ENCODE measurements at regions not wholly inside any gene's neighbourhood (a gene's known extent, or its start where the extent isn't known, plus 50 kb on each side); places are given as distances from the start of the nearest gene placed in this dataset.
"Not testable (repeated sequence)": the region's sequence is repeated elsewhere in the genome, so short reads cannot be mapped to it uniquely, and the experiment has no call there.

DNA sequence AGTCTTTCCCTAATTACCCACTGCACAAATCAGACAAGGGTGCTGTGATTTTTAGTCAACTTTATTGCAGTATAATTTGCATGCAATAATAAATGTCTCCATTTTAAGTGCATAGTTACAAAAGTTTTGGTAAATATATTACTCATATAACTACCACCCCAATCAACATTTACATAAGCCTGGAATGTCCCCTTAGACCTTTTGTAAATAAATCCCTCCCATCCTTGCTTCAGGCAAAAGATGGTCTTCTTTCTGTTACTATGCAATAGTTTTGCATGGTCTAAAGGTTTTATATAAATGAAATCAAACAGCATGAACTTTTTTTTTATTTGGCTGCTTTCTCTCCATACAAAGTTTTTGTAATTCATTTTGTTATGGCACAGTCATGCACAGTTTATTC, 235.4 kb downstream of the PYDC2 start:
- FAIRE-seq (no peak), DNase-seq (ENCODE audit: insufficient read length) (no peak)
- no peak for TF ChIP-seq TAF1 (IDR thresholded peaks at IDR 0.05; ENCODE audit: borderline replicate concordance, low read depth, low read length)
- TF ChIP-seq POLR2A (IDR thresholded peaks at IDR 0.05; ENCODE audit: low read depth, low read length) = no peak
- no peak for TF ChIP-seq POLR2AphosphoS5 (IDR thresholded peaks at IDR 0.05; ENCODE audit: low read depth, low read length)

- no peak for TF ChIP-seq POLR2AphosphoS5 (IDR thresholded peaks at IDR 0.05; ENCODE audit: low read depth, low read length)
- FAIRE-seq (no peak), DNase-seq (ENCODE audit: insufficient read length) (no peak)
Observed at GRCh38 chr3:191699546-191699945, 238.6 kb downstream of the PYDC2 start.

- no peak for TF ChIP-seq POLR2A (IDR thresholded peaks at IDR 0.05; ENCODE audit: low read depth, low read length)
- no peak for TF ChIP-seq TAF1 (IDR thresholded peaks at IDR 0.05; ENCODE audit: borderline replicate concordance, low read depth, low read length)
- TF ChIP-seq POLR2AphosphoS5 (IDR thresholded peaks at IDR 0.05; ENCODE audit: low read depth, low read length) = no peak
- FAIRE-seq (no peak), DNase-seq (ENCODE audit: insufficient read length) (no peak)
Observed at GRCh38 chr3:191702121-191702520, 241.2 kb downstream of the PYDC2 start.

GRCh38 chr3:191707817-191708216, 246.9 kb downstream of the PYDC2 start:
- DNase-seq (ENCODE audit: insufficient read length) (no peak), FAIRE-seq (no peak)
- TF ChIP-seq TAF1 (IDR thresholded peaks at IDR 0.05; ENCODE audit: borderline replicate concordance, low read depth, low read length) (no peak), POLR2A (IDR thresholded peaks at IDR 0.05; ENCODE audit: low read depth, low read length) (no peak), POLR2AphosphoS5 (IDR thresholded peaks at IDR 0.05; ENCODE audit: low read depth, low read length) (no peak)

GRCh38 chr3:191715585-191715984, 254.6 kb downstream of the PYDC2 start:
- no peak for DNase-seq (ENCODE audit: insufficient read length)
- TF ChIP-seq POLR2AphosphoS5 (IDR thresholded peaks at IDR 0.05; ENCODE audit: low read depth, low read length) = no peak
- TF ChIP-seq TAF1 (IDR thresholded peaks at IDR 0.05; ENCODE audit: borderline replicate concordance, low read depth, low read length) = no peak
- TF ChIP-seq POLR2A (IDR thresholded peaks at IDR 0.05; ENCODE audit: low read depth, low read length) = no peak
- no peak for FAIRE-seq

DNA sequence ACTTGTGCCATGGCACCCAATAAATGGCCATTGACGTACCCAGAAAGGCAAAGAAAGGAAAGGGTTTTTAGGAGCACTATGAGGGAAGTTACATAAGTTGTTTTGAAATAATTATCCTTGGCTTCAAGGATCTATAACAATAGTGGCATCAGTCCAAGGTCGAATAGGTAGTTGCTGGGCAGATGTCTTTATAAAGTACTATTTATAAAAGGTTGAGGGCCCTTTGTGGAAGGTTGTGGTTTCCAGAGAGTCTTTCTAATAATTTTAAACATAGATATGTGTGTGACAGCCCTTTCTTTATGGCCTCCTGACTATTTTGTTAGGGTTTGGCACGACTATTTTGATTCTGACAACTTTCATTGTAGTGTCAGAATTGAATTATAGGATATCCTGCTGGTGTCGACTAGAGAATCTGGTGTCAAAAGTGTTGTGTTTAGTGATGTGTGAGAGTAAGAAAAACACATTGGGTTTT, 260.5 kb downstream of the PYDC2 start:
- FAIRE-seq (no peak), DNase-seq (ENCODE audit: insufficient read length) (no peak)
- TF ChIP-seq POLR2A (IDR thresholded peaks at IDR 0.05; ENCODE audit: low read depth, low read length) (no peak), POLR2AphosphoS5 (IDR thresholded peaks at IDR 0.05; ENCODE audit: low read depth, low read length) (no peak), TAF1 (IDR thresholded peaks at IDR 0.05; ENCODE audit: borderline replicate concordance, low read depth, low read length) (no peak)

DNA sequence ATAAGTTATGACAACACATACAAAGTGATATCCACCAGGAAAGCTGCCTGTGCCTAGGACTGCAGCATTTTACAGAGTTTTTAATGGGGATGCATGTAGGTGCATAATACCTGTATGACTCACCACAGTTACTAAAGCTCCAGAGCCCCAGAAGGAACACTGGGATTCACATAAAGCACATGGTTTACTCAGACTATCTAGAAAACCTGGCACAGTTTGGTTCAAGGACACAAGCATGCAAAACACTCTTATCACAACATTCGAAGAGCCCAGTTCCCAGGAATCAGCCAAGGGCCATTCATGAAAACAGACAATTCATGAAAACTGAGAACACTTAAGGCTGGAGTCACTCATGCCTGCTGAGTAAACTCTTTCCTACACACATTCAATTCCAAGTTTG, 261.0 kb downstream of the PYDC2 start:
- FAIRE-seq (no peak), DNase-seq (ENCODE audit: insufficient read length) (no peak)
- TF ChIP-seq TAF1 (IDR thresholded peaks at IDR 0.05; ENCODE audit: borderline replicate concordance, low read depth, low read length) (no peak), POLR2AphosphoS5 (IDR thresholded peaks at IDR 0.05; ENCODE audit: low read depth, low read length) (no peak), POLR2A (IDR thresholded peaks at IDR 0.05; ENCODE audit: low read depth, low read length) (no peak)

DNA sequence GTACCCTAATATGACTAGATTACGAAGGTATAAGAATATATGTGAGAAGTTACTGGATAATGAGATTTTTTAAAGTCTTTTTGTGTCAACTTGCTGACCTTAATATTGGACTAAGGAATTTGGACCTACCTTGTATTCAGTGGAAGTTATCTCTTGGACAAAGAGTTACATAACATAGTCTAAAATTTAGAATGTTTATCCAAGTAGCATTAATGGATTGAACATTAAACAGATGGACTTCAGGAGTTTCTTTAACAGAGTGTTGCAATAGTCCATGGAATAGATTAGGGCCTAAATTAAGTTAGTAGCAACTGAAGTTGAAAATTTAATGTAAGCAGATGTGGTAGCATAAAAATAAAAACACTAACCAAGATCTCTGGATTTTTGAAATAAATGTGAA, 266.4 kb downstream of the PYDC2 start:
- TF ChIP-seq POLR2AphosphoS5 (IDR thresholded peaks at IDR 0.05; ENCODE audit: low read depth, low read length) (no peak), POLR2A (IDR thresholded peaks at IDR 0.05; ENCODE audit: low read depth, low read length) (no peak), TAF1 (IDR thresholded peaks at IDR 0.05; ENCODE audit: borderline replicate concordance, low read depth, low read length) (no peak)
- DNase-seq (ENCODE audit: insufficient read length) = no peak
- no peak for FAIRE-seq

DNA sequence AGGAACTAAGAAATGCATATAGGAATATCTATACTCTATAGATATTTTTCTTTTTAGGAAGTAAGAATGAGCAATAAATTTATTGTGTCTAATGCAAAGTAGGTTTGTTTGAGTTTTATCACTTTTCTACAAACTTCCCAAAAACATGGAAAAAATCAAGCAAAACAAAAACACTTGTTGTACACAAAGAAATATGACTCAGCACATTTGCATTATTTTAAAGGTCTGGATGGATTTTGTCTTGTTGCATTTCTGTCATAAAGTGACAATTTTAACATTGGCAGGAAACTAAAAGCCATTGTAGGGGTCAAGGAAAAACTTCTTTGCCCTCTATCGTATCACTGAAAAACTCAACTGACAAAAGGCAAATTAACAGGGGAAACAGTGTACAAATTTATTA, 267.2 kb downstream of the PYDC2 start:
- FAIRE-seq (no peak), DNase-seq (ENCODE audit: insufficient read length) (no peak)
- TF ChIP-seq POLR2AphosphoS5 (IDR thresholded peaks at IDR 0.05; ENCODE audit: low read depth, low read length) (no peak), POLR2A (IDR thresholded peaks at IDR 0.05; ENCODE audit: low read depth, low read length) (no peak), TAF1 (IDR thresholded peaks at IDR 0.05; ENCODE audit: borderline replicate concordance, low read depth, low read length) (no peak)

DNA sequence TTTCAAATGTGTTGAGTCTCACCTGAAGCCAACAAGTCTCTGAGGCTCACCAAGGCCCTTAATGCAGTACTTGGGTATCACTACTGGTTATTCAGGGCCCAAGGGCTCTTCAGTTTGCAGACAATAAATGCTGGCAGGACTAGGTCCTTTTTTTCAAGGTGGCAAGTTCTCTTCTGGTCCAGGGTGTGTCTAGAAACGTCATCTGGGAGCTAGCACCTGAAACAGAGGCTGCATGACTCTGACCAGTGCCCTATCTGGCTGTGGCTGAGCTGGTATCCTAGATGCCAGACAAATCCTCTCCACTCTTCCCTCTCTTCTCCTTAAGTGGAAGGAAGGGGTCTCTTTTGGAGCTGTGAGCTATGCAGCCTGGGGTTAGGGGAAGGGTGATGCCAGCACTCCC, 276.8 kb downstream of the PYDC2 start:
- no peak for TF ChIP-seq POLR2AphosphoS5 (IDR thresholded peaks at IDR 0.05; ENCODE audit: low read depth, low read length)
- no peak for TF ChIP-seq TAF1 (IDR thresholded peaks at IDR 0.05; ENCODE audit: borderline replicate concordance, low read depth, low read length)
- TF ChIP-seq POLR2A (IDR thresholded peaks at IDR 0.05; ENCODE audit: low read depth, low read length) = no peak
- FAIRE-seq = no peak
- no peak for DNase-seq (ENCODE audit: insufficient read length)

DNA sequence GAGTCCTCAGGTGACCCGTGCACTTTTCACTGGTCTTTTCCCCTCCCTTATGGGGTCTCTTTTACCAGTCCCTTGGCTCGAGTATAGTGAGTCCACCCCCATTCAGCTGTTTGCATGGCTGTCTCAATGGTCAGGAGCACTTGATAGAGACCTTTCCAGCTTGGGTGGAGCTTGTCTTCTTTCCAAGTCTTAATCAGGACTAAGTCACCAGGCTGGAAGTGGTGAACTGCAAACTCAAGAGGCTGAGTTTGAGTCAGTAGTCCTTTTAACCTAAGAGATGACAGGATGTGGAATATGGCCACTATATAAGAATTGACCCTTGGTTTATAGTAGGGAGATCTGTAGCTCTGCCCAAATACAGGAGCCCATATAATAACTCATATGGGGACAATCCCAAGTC, 279.7 kb downstream of the PYDC2 start:
- TF ChIP-seq POLR2A (IDR thresholded peaks at IDR 0.05; ENCODE audit: low read depth, low read length) (no peak), POLR2AphosphoS5 (IDR thresholded peaks at IDR 0.05; ENCODE audit: low read depth, low read length) (no peak), TAF1 (IDR thresholded peaks at IDR 0.05; ENCODE audit: borderline replicate concordance, low read depth, low read length) (no peak)
- DNase-seq (ENCODE audit: insufficient read length) = no peak
- FAIRE-seq = no peak

GRCh38 chr3:191741847-191742350, 280.9 kb downstream of the PYDC2 start:
- DNase-seq (ENCODE audit: insufficient read length); FAIRE-seq: not testable (repeated sequence)

- TF ChIP-seq TAF1 (IDR thresholded peaks at IDR 0.05; ENCODE audit: borderline replicate concordance, low read depth, low read length) = no peak
- TF ChIP-seq POLR2A (IDR thresholded peaks at IDR 0.05; ENCODE audit: low read depth, low read length) = no peak
- TF ChIP-seq POLR2AphosphoS5 (IDR thresholded peaks at IDR 0.05; ENCODE audit: low read depth, low read length) = no peak
- no peak for FAIRE-seq
Observed at GRCh38 chr3:191743283-191743682, 282.3 kb downstream of the PYDC2 start.

More at GRCh38 chr3:191743283-191743682, 282.3 kb downstream of the PYDC2 start:
- DNase-seq (ENCODE audit: insufficient read length) = no peak

Measured in GM12892 (cell line).